Esophagus muscularis mucosa (tissue), 4 donors: ENCODE measurements at regions not wholly inside any gene's neighbourhood (a gene's known extent, or its start where the extent isn't known, plus 50 kb on each side); places are given as distances from the start of the nearest gene placed in this dataset.

ENCODE experiments used
- EP300 ChIP-seq: sonication (generic); formaldehyde crosslinking; IDR thresholded peaks from one replicate; pipeline ENCODE4 v1.6.1; 2017; ENCODE audit warnings: antibody characterized with exemption
- POLR2A ChIP-seq: fragments of 450-650 bp; IDR thresholded peaks from one replicate; pipeline ENCODE4 v1.6.1; 2017; ENCODE audit warnings: antibody characterized with exemption, moderate library complexity, mild to moderate bottlenecking, low read depth
- TF ChIP-seq, protein P1 (sequence below), 3 experiments: fragments of 200-600 bp in 2 of 3; fragments of 450-650 bp in 1 of 3; sonication (generic) in 2 of 3; IDR thresholded peaks; one replicate each; pipeline ENCODE4 v1.5.1; 2017 to 2019; ENCODE audit warnings: antibody characterized with exemption in 3 of 3, mild to moderate bottlenecking in 2 of 3, moderate library complexity in 1 of 3

DNA sequence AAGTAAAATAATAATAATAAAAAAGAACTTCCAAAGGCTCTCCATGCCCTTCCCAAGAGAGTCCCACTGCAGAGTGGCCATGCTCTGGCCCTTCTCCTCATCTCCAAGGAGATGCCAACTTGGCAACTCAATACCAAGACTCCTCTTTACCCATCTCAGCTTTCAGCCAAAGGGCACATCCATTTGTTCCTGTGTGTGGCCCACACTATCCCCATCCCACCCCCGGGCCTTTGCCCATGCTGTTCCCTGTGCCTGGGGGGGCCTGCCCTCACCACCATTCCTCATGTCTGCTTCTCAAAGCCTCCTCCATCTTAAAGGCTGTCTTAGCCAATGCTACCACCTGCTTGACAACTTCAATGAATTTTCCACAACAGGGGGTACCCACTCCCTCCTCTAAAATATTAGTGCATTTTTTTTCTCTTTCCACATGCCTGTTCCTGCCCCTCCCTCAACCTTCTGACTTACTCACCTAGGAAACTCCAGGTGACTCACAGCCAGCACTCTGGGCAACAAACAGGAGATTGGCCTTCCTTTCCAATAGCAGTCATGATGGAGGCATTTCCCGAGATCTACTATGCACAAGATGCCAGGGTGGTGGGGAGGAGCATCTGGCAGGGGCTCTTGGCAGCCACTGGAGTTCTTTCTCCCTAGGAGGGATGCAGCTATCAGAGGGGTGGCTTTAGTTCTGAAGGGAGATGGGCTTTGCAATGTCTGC is 109.4 kb upstream of the SMAD3 start:
- TF ChIP-seq, protein P1, sequence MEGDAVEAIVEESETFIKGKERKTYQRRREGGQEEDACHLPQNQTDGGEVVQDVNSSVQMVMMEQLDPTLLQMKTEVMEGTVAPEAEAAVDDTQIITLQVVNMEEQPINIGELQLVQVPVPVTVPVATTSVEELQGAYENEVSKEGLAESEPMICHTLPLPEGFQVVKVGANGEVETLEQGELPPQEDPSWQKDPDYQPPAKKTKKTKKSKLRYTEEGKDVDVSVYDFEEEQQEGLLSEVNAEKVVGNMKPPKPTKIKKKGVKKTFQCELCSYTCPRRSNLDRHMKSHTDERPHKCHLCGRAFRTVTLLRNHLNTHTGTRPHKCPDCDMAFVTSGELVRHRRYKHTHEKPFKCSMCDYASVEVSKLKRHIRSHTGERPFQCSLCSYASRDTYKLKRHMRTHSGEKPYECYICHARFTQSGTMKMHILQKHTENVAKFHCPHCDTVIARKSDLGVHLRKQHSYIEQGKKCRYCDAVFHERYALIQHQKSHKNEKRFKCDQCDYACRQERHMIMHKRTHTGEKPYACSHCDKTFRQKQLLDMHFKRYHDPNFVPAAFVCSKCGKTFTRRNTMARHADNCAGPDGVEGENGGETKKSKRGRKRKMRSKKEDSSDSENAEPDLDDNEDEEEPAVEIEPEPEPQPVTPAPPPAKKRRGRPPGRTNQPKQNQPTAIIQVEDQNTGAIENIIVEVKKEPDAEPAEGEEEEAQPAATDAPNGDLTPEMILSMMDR (IDR thresholded peaks at IDR 0.05): no peak
- no peak for TF ChIP-seq POLR2A
- TF ChIP-seq EP300: no peak
